Heart right ventricle (tissue), 16 donors: ENCODE measurements at regions not wholly inside any gene's neighbourhood (a gene's known extent, or its start where the extent isn't known, plus 50 kb on each side); places are given as distances from the start of the nearest gene placed in this dataset.

Experiments used
- ATAC-seq, 8 donors: fragments of 200-7000 bp; cut with Tn5 transposase; one replicate each; pipeline ENCODE4 v1.9.1; 2020; ENCODE audit warnings: mild to moderate bottlenecking in 8 of 8, moderate library complexity in 8 of 8, moderate number of reproducible peaks in 1 of 8
- DNase-seq, 2 donors: peaks; one replicate each; pipeline ENCODE4 v3.0.0-alpha.2; 2020
- H3K27ac ChIP-seq, 10 donors: fragments of 200-600 bp; sonication (generic) in 2 of 10; one replicate each; pipeline versions ENCODE4 v1.5.0 to v1.8.0; 2020 to 2022; ENCODE audit warnings: mild to moderate bottlenecking in 3 of 10
- H3K27me3 ChIP-seq, 7 donors: fragments of 200-600 bp; one replicate each; pipeline ENCODE4 v1.8.0; 2021 to 2022; ENCODE audit warnings: mild to moderate bottlenecking in 2 of 7
- H3K36me3 ChIP-seq, 9 donors: fragments of 200-600 bp; sonication (generic) in 1 of 9; one replicate each; pipeline versions ENCODE4 v1.5.0 to v1.8.0; 2020 to 2022; ENCODE audit warnings: mild to moderate bottlenecking in 2 of 9
- H3K4me1 ChIP-seq, 9 donors: fragments of 200-600 bp; sonication (generic) in 1 of 9; one replicate each; pipeline versions ENCODE4 v1.5.0 to v1.8.0; 2020 to 2022; ENCODE audit warnings: mild to moderate bottlenecking in 4 of 9
- H3K4me3 ChIP-seq, 10 donors: fragments of 200-600 bp; sonication (generic) in 2 of 10; one replicate each; pipeline versions ENCODE4 v1.5.0 to v1.8.0; 2020 to 2022; ENCODE audit warnings: mild to moderate bottlenecking in 7 of 10, moderate library complexity in 2 of 10
- H3K9me3 ChIP-seq, 11 donors: fragments of 200-600 bp in 10 of 11; sonication (generic) in 2 of 11; one replicate each; pipeline versions ENCODE4 v1.5.0 to v1.8.0; 2013 to 2022; ENCODE audit warnings: mild to moderate bottlenecking in 2 of 11, control low read depth in 1 of 11, moderate library complexity in 1 of 11
- WGBS, 2 donors: extraction: QIAGEN DNeasy Blood & Tissue Kit; methylation state at CpG; one replicate each; pipeline ENCODE4 v1.1.7; 2013; ENCODE audit warnings: inconsistent platforms in 1 of 2; 5-methylcytosine and 5-hydroxymethylcytosine counted together
- intact Hi-C, 10 donors: fragments of 100-400 bp; cut with DNase I; formaldehyde crosslinking; loops; one replicate each; pipeline versions ENCODE4 v1.11.1 to v1.14.2; 2022
- TF ChIP-seq, protein P1 (sequence below), 9 donors: fragments of 200-600 bp; sonication (generic) in 2 of 9; IDR thresholded peaks; one replicate each; pipeline versions ENCODE4 v1.5.0 to v1.8.0; 2021 to 2022; ENCODE audit warnings: antibody characterized with exemption in 9 of 9, mild to moderate bottlenecking in 5 of 9, moderate library complexity in 1 of 9
- donor health status: Arrhythmogenic right ventricular cardiomyopathy.
- donor health status: ischemic (EF 13 %, LVEDD 7.1; RV severe dilation, severe dysfunction).
- donor health status: healthy with polysubstance abuse.
- donor health status: DM: no; HTN: yes; CAD: no.
- donor health status: DM: no; HTN: no; CAD: no.
- donor health status: ischemic (EF 25% LVEDD 6.9; RV normal size, moderate dysfunction).
- donor health status: ischemic (EF 25% LVEDD 5.7; RV mildly dilated, moderate dysfunction).
- donor health status: healthy.
- donor health status: DM: yes; HTN: yes; CAD: no.
- donor health status: Ischemic cardiomyopathy.
- donor health status: ischemic (EF 35%, LVEDD 5.7; RV mildly dilated, moderate dysfunction).
- donor health status: nonischemic (EF 11% LVEDD 7.7; RV severe dilation, severe dysfunction).
- donor health status: DM: yes; HTN: yes; CAD: no.
- donor health status: PGD.
- donor health status: ischemic (EF 29% LVEDD 5.4; RV normal size, mild dysfunction).
- donor health status: nonischemic (EF 23%, LVEDD 6.1; RV moderate dilation, normal function).

DNA sequence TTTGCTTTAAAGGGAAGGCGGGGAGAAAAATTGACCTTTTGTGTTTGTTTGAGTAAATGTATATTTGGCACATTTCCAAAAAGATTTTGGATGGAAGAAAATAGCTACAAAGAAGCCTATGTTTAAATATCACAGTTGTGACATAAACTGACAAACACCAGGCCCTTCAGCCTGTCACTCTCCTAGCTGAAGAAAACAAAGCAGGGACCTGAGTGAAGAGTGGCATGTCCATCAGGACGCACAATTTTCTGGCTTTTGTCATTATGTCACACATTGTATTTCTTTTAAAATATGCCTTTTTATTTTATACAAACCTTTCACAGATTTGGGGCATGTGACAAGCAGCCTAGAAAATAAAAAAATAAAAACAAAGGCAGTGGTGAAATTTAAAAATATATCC is 241.2 kb downstream of the OGFRL1 start:
- no peaks in the 10 kb centered on the region for H3K9me3 ChIP-seq
- H3K27ac ChIP-seq, result no peak overlapping the region
- TF ChIP-seq, protein P1, sequence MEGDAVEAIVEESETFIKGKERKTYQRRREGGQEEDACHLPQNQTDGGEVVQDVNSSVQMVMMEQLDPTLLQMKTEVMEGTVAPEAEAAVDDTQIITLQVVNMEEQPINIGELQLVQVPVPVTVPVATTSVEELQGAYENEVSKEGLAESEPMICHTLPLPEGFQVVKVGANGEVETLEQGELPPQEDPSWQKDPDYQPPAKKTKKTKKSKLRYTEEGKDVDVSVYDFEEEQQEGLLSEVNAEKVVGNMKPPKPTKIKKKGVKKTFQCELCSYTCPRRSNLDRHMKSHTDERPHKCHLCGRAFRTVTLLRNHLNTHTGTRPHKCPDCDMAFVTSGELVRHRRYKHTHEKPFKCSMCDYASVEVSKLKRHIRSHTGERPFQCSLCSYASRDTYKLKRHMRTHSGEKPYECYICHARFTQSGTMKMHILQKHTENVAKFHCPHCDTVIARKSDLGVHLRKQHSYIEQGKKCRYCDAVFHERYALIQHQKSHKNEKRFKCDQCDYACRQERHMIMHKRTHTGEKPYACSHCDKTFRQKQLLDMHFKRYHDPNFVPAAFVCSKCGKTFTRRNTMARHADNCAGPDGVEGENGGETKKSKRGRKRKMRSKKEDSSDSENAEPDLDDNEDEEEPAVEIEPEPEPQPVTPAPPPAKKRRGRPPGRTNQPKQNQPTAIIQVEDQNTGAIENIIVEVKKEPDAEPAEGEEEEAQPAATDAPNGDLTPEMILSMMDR (IDR thresholded peaks at IDR 0.05), result no peak
- intact Hi-C loops, result loop anchor here in 5 of 10 donors (5.0 kb wide), 2 partner anchors 553 to 558 kb away; no protein-coding TSS in a partner anchor
- no peak overlapping the region for H3K4me3 ChIP-seq
- 65 to 74% methylated on average over 2 of the region's 2 CpGs for WGBS, 2 donors
- no peaks in the 10 kb centered on the region for H3K27me3 ChIP-seq
- no peak for DNase-seq
- H3K4me1 ChIP-seq, result peaks cover 0 to 8% (median 0%) of the 10 kb centered on the region in 9 donors
- H3K36me3 ChIP-seq, result no peaks in the 10 kb centered on the region
- ATAC-seq, result no peak

DNA sequence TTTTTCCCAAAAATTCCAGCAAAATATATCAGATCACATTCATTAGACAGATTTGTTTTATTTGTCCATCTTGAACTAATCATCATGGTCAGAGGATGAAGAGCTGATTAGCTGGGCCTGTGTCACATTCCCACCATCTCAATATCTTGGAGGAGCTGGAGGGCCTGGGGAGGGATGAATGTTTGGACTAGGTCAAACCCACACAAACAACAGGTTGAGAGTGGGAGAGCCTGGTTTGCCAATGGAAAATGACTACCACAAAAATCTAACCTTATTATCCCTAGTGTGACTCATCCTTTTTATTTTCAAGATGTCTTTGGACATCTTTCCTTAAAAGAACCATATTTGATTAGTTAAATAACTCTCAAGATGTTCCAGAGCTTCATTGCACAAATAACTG is 242.4 kb downstream of the OGFRL1 start:
- no peak for ATAC-seq

DNA sequence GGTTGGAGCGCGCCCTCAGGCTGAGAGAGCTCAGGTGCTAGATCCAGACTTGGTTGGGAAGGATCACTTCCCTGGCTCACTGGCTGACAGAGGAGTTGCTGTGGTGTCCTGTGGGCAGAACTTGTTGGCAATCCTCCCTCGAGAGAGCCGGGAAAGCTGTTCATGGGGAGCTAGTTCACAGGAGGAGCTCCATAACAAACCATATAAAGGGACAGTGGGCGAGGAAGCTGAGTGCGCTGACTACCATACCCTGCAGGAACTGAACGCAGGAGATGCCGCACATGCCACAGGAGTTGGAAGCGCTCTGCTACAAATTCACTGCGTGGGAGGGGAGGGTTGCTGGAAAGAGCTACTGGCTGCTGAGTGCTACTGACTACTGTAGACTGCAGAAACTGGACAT is 243.2 kb downstream of the OGFRL1 start:
- 88 to 91% methylated on average over 10 of the region's 10 CpGs for WGBS, 2 donors
- DNase-seq (no peak), ATAC-seq (no peak)
- Histone ChIP-seq H3K9me3 (no peaks in the 10 kb centered on the region), H3K4me1 (peaks cover 0 to 8% (median 0%) of the 10 kb centered on the region in 9 donors), H3K4me3 (no peak overlapping the region), H3K27me3 (no peaks in the 10 kb centered on the region), H3K36me3 (no peaks in the 10 kb centered on the region), H3K27ac (no peak overlapping the region)
- intact Hi-C loops, result loop anchor here in 5 of 10 donors (5.0 kb wide), 2 partner anchors 550 to 555 kb away; no protein-coding TSS in a partner anchor
- TF ChIP-seq, protein P1 (IDR thresholded peaks at IDR 0.05), result no peak

More for the DNA sequence above, 242.4 kb downstream of the OGFRL1 start:
- intact Hi-C loops, result loop anchor here in 5 of 10 donors (5.0 kb wide), 2 partner anchors 551 to 556 kb away; no protein-coding TSS in a partner anchor
- DNase-seq, result no peak
- TF ChIP-seq, protein P1 (IDR thresholded peaks at IDR 0.05), result no peak
- no peaks in the 10 kb centered on the region for H3K27me3 ChIP-seq
- H3K36me3 ChIP-seq, result no peaks in the 10 kb centered on the region
- peaks cover 0 to 8% (median 0%) of the 10 kb centered on the region in 9 donors for H3K4me1 ChIP-seq
- no peak overlapping the region for H3K4me3 ChIP-seq
- no peak overlapping the region for H3K27ac ChIP-seq
- no peaks in the 10 kb centered on the region for H3K9me3 ChIP-seq

DNA sequence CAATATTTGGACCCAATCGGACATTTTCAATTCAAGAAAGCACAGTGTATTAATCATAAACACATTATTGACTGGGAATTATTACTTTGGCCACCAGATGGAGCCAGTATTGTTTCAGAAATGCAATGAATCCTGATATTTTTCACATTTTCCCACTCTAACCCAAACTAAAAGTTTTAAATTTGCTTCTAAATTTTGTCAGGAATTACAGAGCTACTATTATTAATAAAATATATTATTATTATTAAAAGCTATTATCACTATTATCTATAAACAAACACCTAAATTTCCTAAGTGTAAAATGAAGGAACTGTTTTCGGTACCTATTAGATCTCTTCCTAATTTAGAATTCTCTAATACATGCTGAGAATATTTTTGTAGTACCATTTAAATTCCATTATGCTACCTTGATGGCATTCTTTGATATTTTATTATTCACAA is 245.3 kb downstream of the OGFRL1 start:
- TF ChIP-seq, protein P1 (IDR thresholded peaks at IDR 0.05), result peak; percentile 30 to 80 (median 69)
- H3K4me1 ChIP-seq, result no peaks in the 10 kb centered on the region
- WGBS, 2 donors, result 64 to 72% methylated on average over 2 of the region's 2 CpGs
- ATAC-seq (no peak), DNase-seq (no peak)
- H3K27me3 ChIP-seq, result no peaks in the 10 kb centered on the region
- H3K27ac ChIP-seq, result no peak overlapping the region
- H3K36me3 ChIP-seq, result no peaks in the 10 kb centered on the region
- no peak overlapping the region for H3K4me3 ChIP-seq
- intact Hi-C loops, result loop anchor here in 8 of 10 donors (2.0 to 5.0 kb wide), 3 partner anchors 548 to 553 kb away; no protein-coding TSS in a partner anchor
- no peaks in the 10 kb centered on the region for H3K9me3 ChIP-seq
